ENCODE measurements at regions not wholly inside any gene's neighbourhood (a gene's known extent, or its start where the extent isn't known, plus 50 kb on each side); places are given as distances from the start of the nearest gene placed in this dataset.

DNA sequence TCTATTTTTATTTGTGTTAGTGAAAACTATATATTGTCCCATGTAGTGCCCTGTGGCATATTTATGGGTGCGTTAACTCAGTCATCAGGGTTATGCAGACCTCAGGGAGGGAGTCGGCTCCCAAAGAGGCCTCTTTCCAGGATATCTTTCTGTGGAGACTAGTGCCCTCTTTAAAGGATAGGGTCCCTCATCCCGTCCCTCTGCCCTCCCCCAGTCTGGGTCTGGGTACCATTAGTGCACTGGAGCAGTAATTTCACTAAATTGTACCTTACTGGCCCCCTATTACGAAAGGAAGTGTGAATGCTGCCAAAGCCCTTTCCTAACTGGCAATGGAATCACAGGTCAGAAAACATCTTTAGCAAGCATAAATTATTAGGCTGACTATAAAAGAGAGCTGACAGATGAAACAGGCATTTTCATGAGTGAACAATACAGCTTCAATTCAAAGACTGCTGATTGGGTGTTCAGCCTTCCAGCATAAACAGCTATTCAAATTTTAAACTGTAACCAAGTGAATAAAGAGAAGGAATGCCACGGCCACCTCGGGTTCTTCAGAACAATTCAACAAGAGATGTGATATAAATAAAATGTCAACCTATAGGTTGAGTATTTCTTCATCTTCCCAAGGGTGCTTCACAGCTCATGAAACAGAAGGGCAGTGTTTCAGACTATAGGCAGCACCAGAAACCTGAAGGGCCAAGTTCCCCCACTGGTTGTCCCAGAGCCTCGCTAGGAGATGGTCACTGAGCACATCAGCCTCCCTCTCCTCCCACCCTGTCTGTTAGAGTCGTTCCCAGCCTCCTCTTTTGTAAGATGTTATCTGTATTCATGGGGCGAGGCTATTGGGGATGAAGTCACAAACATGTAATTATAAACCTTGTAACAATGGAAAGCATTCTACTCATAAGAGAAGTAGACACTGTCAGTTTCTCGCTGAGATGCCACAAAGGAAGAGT is 318.7 kb downstream of the TMEM161B start:
- no peak for TF ChIP-seq CTCF (IDR thresholded peaks at IDR 0.05; ENCODE audit: control extremely low read depth, extremely low read depth, low read depth, missing control alignments)
- DNase-seq (ENCODE audit: extremely low spot score): no peak
- ChIA-PET POLR2A (no interaction called here), CTCF (no interaction called here)

- DNase-seq (ENCODE audit: extremely low spot score): no peak
- no peak for TF ChIP-seq CTCF (IDR thresholded peaks at IDR 0.05; ENCODE audit: control extremely low read depth, extremely low read depth, low read depth, missing control alignments)
- ChIA-PET POLR2A (no interaction called here), CTCF (no interaction called here)
Measured at GRCh38 chr5:87948486-87948885, 320.2 kb downstream of the TMEM161B start.

DNA sequence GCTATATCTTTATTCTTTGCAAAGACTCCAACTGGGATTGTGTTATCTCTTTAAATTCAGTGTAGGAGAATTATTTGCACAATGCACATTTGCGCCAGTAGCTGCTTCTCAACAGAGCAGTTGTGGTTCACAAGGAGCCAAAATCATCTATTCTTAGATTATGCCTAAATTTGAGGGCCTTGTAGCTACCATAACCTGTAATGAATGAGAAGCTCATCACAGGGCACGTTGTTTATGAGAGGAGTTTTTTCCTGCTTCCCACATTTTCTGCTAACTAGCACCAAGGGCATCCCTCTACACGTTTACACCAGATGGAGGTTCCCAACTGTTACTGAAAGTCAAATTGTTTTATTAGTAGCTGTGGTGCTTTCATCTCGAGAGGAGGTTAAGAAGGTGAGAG is 322.4 kb downstream of the TMEM161B start:
- POLR2A ChIA-PET: no interaction called here
- no peak for TF ChIP-seq CTCF (IDR thresholded peaks at IDR 0.05; ENCODE audit: control extremely low read depth, extremely low read depth, low read depth, missing control alignments)
- CTCF ChIA-PET: interaction anchor here (1.5 to 1.8 kb wide), 2 partner anchors 14 to 22 kb away, joined by 3 to 5 read pairs; no protein-coding TSS in a partner anchor
- no peak for DNase-seq (ENCODE audit: extremely low spot score)

- TF ChIP-seq CTCF (IDR thresholded peaks at IDR 0.05; ENCODE audit: control extremely low read depth, extremely low read depth, low read depth, missing control alignments): no peak
- POLR2A ChIA-PET: no interaction called here
- CTCF ChIA-PET: interaction anchor here (1.0 to 1.8 kb wide), 3 partner anchors 15 to 46 kb away, joined by 3 to 5 read pairs (median 3); no protein-coding TSS in a partner anchor
- DNase-seq (ENCODE audit: extremely low spot score): no peak
Measured at GRCh38 chr5:87945286-87945650, 323.4 kb downstream of the TMEM161B start.

- no peak for TF ChIP-seq CTCF (IDR thresholded peaks at IDR 0.05; ENCODE audit: control extremely low read depth, extremely low read depth, low read depth, missing control alignments)
- CTCF ChIA-PET: interaction anchor here (1.0 kb wide), 1 partner anchor 45 kb away, joined by 3 read pairs; no protein-coding TSS in a partner anchor
Measured at GRCh38 chr5:87944553-87945285, 323.9 kb downstream of the TMEM161B start.

DNA sequence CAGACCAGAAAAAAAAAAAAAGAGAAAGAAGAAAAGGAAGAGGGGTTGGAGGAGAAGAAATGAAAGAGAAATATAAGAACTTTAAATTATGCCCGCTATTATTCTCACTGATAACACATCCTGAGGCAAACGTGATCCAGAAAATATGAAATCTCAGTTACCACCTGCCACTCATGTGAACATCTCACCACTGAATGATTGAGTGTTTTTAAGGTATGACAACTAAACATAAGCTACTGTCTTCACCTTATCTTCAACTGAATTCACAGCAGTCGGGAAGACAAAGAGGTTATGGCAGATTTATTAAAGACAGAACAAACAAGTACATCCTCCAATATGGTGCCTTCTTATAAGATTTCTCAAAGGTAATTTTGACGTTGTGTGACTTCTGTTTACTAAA is 327.9 kb downstream of the TMEM161B start:
- no peak for DNase-seq (ENCODE audit: extremely low spot score)
- no peak for TF ChIP-seq CTCF (IDR thresholded peaks at IDR 0.05; ENCODE audit: control extremely low read depth, extremely low read depth, low read depth, missing control alignments)
- ChIA-PET POLR2A (no interaction called here), CTCF (interaction anchor here (1.4 kb wide), 1 partner anchor 20 kb away, joined by 4 read pairs; no protein-coding TSS in a partner anchor)

More at GRCh38 chr5:87944553-87945285, 323.9 kb downstream of the TMEM161B start:
- POLR2A ChIA-PET: no interaction called here
- no peak for DNase-seq (ENCODE audit: extremely low spot score)

Measured in GM10248 (cell line).